Aorta (tissue), 5 donors: ENCODE measurements at regions not wholly inside any gene's neighbourhood (a gene's known extent, or its start where the extent isn't known, plus 50 kb on each side); places are given as distances from the start of the nearest gene placed in this dataset.

ENCODE experiments used
- ATAC-seq: fragments of 200-7000 bp; cut with Tn5 transposase; one replicate; pipeline ENCODE4 v1.9.1; 2022; ENCODE audit warnings: moderate library complexity; ENCODE audit not compliant: low FRiP score
- DNase-seq, 2 donors: peaks; one replicate each; pipeline ENCODE4 v3.0.0-alpha.2; 2020
- H3K27ac ChIP-seq, 2 donors: one replicate each; pipeline ENCODE4 v1.5.1; 2013; ENCODE audit warnings: low read length in 2 of 2, mild to moderate bottlenecking in 2 of 2, moderate library complexity in 2 of 2, control low read depth in 1 of 2, inconsistent platforms in 1 of 2, low read depth in 1 of 2
- H3K27me3 ChIP-seq, 2 donors: one replicate each; pipeline ENCODE4 v1.6.1; 2013; ENCODE audit warnings: control low read depth in 1 of 2, low read length in 1 of 2, mild to moderate bottlenecking in 1 of 2, moderate library complexity in 1 of 2; ENCODE audit not compliant: insufficient read depth in 2 of 2, control insufficient read depth in 1 of 2
- H3K36me3 ChIP-seq, 2 donors: one replicate each; pipeline ENCODE4 v1.6.1; 2013; ENCODE audit warnings: control low read depth in 1 of 2, low read length in 1 of 2, mild to moderate bottlenecking in 1 of 2; ENCODE audit not compliant: insufficient read depth in 2 of 2, control insufficient read depth in 1 of 2
- H3K4me1 ChIP-seq, 2 donors: one replicate each; pipeline ENCODE4 v1.6.1; 2013; ENCODE audit warnings: low read length in 2 of 2, control low read depth in 1 of 2, mild to moderate bottlenecking in 1 of 2, moderate library complexity in 1 of 2; ENCODE audit not compliant: insufficient read depth in 2 of 2, control insufficient read depth in 1 of 2
- H3K4me3 ChIP-seq, 2 donors: one replicate each; pipeline ENCODE4 v1.5.1; 2013; ENCODE audit warnings: low read length in 2 of 2, control low read depth in 1 of 2, mild to moderate bottlenecking in 1 of 2
- H3K9me3 ChIP-seq: one replicate; pipeline ENCODE4 v1.6.1; 2013; ENCODE audit warnings: mild to moderate bottlenecking, low read length; ENCODE audit not compliant: control insufficient read depth
- WGBS, 2 donors: extraction: QIAGEN DNeasy Blood & Tissue Kit; methylation state at CpG; one replicate each; pipeline ENCODE4 v1.1.7; 2013; 5-methylcytosine and 5-hydroxymethylcytosine counted together
- intact Hi-C, 2 donors: fragments of 100-400 bp; cut with DNase I; formaldehyde crosslinking; loops; one replicate each; pipeline versions ENCODE4 v1.14.2 to v1.15.0; 2022
- donor health status: healthy with polysubstance abuse.
- donor health status: Bipolar disorder and iron deficiency.
- donor health status: DM: no; HTN: no; CAD: no.
- donor health status: DM: no; HTN: no; CAD: no.
- donor health status: DM: yes; HTN: yes; CAD: no.

GRCh38 chr2:148567716-148568115 lies 76.8 kb upstream of the EPC2 start:
- ATAC-seq (no peak), DNase-seq (no peak)
- no peak overlapping the region for H3K4me3 ChIP-seq
- 55 to 70% methylated on average over 1 of the region's 1 CpG for WGBS, 2 donors
- no peaks in the 10 kb centered on the region for H3K4me1 ChIP-seq
- H3K36me3 ChIP-seq, result no peaks in the 10 kb centered on the region
- no peak overlapping the region for H3K27ac ChIP-seq
- intact Hi-C loops, result loop anchor here (5.0 to 10.0 kb wide), 2 partner anchors 420 to 427 kb away; no protein-coding TSS in a partner anchor
- no peaks in the 10 kb centered on the region for H3K27me3 ChIP-seq
- H3K9me3 ChIP-seq, result no peaks in the 10 kb centered on the region

- Histone ChIP-seq H3K4me1 (no peaks in the 10 kb centered on the region), H3K27me3 (no peaks in the 10 kb centered on the region), H3K36me3 (no peaks in the 10 kb centered on the region), H3K9me3 (no peaks in the 10 kb centered on the region), H3K4me3 (no peak overlapping the region), H3K27ac (no peak overlapping the region)
- WGBS, 2 donors, result 90 to 94% methylated on average over 9 of the region's 9 CpGs
- ATAC-seq (no peak), DNase-seq (no peak)
- intact Hi-C loops, result loop anchor here (5.0 to 10.0 kb wide), 2 partner anchors 419 to 426 kb away; no protein-coding TSS in a partner anchor
Observed at GRCh38 chr2:148568597-148568996, 76.0 kb upstream of the EPC2 start.

- DNase-seq (no peak), ATAC-seq (no peak)
- H3K36me3 ChIP-seq, result no peaks in the 10 kb centered on the region
- intact Hi-C loops, result loop anchor here (5.0 to 10.0 kb wide), 2 partner anchors 418 to 426 kb away; no protein-coding TSS in a partner anchor
- 93 to 95% methylated on average over 8 of the region's 8 CpGs for WGBS, 2 donors
- no peaks in the 10 kb centered on the region for H3K4me1 ChIP-seq
- no peaks in the 10 kb centered on the region for H3K9me3 ChIP-seq
- H3K27me3 ChIP-seq, result no peaks in the 10 kb centered on the region
- H3K27ac ChIP-seq, result no peak overlapping the region
- H3K4me3 ChIP-seq, result no peak overlapping the region
Observed at GRCh38 chr2:148569221-148569620, 75.3 kb upstream of the EPC2 start.

GRCh38 chr2:148570989-148571388 lies 73.6 kb upstream of the EPC2 start:
- Histone ChIP-seq H3K4me1 (no peaks in the 10 kb centered on the region), H3K9me3 (no peaks in the 10 kb centered on the region), H3K36me3 (no peaks in the 10 kb centered on the region), H3K27me3 (no peaks in the 10 kb centered on the region), H3K4me3 (no peak overlapping the region), H3K27ac (no peak overlapping the region)
- intact Hi-C loops, result no loop called here
- DNase-seq, result no peak
- WGBS, 2 donors, result 92 to 96% methylated on average over 7 of the region's 7 CpGs
- ATAC-seq, result no peak

GRCh38 chr2:148577845-148578492 lies 66.6 kb upstream of the EPC2 start:
- intact Hi-C loops, result no loop called here
- H3K36me3 ChIP-seq, result no peaks in the 10 kb centered on the region
- H3K4me3 ChIP-seq, result no peak overlapping the region
- no peaks in the 10 kb centered on the region for H3K9me3 ChIP-seq
- WGBS, 2 donors, result 48 to 55% methylated on average over 4 of the region's 4 CpGs
- no peak overlapping the region for H3K27ac ChIP-seq
- H3K27me3 ChIP-seq, result peaks cover 0 to 2% of the 10 kb centered on the region in 2 donors
- ATAC-seq (no peak), DNase-seq (no peak)
- H3K4me1 ChIP-seq, result no peaks in the 10 kb centered on the region

GRCh38 chr2:148578493-148578884 lies 66.1 kb upstream of the EPC2 start:
- intact Hi-C loops, result no loop called here
- Histone ChIP-seq H3K36me3 (no peaks in the 10 kb centered on the region), H3K9me3 (no peaks in the 10 kb centered on the region), H3K4me3 (no peak overlapping the region), H3K4me1 (no peaks in the 10 kb centered on the region), H3K27me3 (peaks cover 0 to 2% of the 10 kb centered on the region in 2 donors), H3K27ac (no peak overlapping the region)
- 81 to 87% methylated on average over 1 of the region's 1 CpG for WGBS, 2 donors
- no peak for DNase-seq
- no peak for ATAC-seq

GRCh38 chr2:148582679-148583511 lies 61.7 kb upstream of the EPC2 start:
- no peak overlapping the region for H3K4me3 ChIP-seq
- H3K9me3 ChIP-seq, result no peaks in the 10 kb centered on the region
- intact Hi-C loops, result no loop called here
- WGBS, 2 donors, result 89 to 94% methylated on average over 2 of the region's 2 CpGs
- H3K27me3 ChIP-seq, result no peaks in the 10 kb centered on the region
- no peaks in the 10 kb centered on the region for H3K4me1 ChIP-seq
- no peak overlapping the region for H3K27ac ChIP-seq
- no peaks in the 10 kb centered on the region for H3K36me3 ChIP-seq
- ATAC-seq (no peak), DNase-seq (no peak)

- Histone ChIP-seq H3K27me3 (no peaks in the 10 kb centered on the region), H3K36me3 (no peaks in the 10 kb centered on the region), H3K27ac (no peak overlapping the region), H3K4me3 (no peak overlapping the region), H3K9me3 (no peaks in the 10 kb centered on the region), H3K4me1 (no peaks in the 10 kb centered on the region)
- DNase-seq (no peak), ATAC-seq (no peak)
- 79 to 80% methylated on average over 4 of the region's 4 CpGs for WGBS, 2 donors
- intact Hi-C loops, result no loop called here
Observed at GRCh38 chr2:148585696-148586095, 58.9 kb upstream of the EPC2 start.
